Colonic mucosa (tissue), 4 donors: ENCODE measurements at regions not wholly inside any gene's neighbourhood (a gene's known extent, or its start where the extent isn't known, plus 50 kb on each side); places are given as distances from the start of the nearest gene placed in this dataset.

Experiments
- DNase-seq: peaks from one replicate; pipeline ENCODE4 v3.0.0-alpha.2; 2020
- H3K27ac ChIP-seq: fragments of 200-600 bp; one replicate; pipeline ENCODE4 v1.8.0; 2021
- H3K27me3 ChIP-seq: fragments of 200-600 bp; one replicate; pipeline ENCODE4 v1.8.0; 2021
- H3K36me3 ChIP-seq: fragments of 200-600 bp; one replicate; pipeline ENCODE4 v1.8.0; 2021
- H3K4me1 ChIP-seq: fragments of 200-600 bp; one replicate; pipeline ENCODE4 v1.8.0; 2021; ENCODE audit warnings: mild to moderate bottlenecking
- H3K4me3 ChIP-seq: fragments of 200-600 bp; one replicate; pipeline ENCODE4 v1.8.0; 2021
- H3K9ac ChIP-seq, 2 donors: one replicate each; pipeline ENCODE4 v1.7.0; 2013; ENCODE audit warnings: control low read depth in 2 of 2, low read depth in 2 of 2, low read length in 2 of 2
- H3K9me3 ChIP-seq: fragments of 200-600 bp; one replicate; pipeline ENCODE4 v1.8.0; 2021
- intact Hi-C: fragments of 100-400 bp; cut with DNase I; formaldehyde crosslinking; loops from one replicate; pipeline ENCODE4 v1.14.1; 2022
- TF ChIP-seq, protein P1 (sequence below): fragments of 200-600 bp; IDR thresholded peaks from one replicate; pipeline ENCODE4 v1.8.0; 2022; ENCODE audit warnings: antibody characterized with exemption, mild to moderate bottlenecking
- donor health status: healthy.
- donor health status: DM: no; HTN: no; CAD: no.
- donor health status: DM: no; HTN: no; CAD: no.

- intact Hi-C loops, result no loop called here
- TF ChIP-seq, protein P1, sequence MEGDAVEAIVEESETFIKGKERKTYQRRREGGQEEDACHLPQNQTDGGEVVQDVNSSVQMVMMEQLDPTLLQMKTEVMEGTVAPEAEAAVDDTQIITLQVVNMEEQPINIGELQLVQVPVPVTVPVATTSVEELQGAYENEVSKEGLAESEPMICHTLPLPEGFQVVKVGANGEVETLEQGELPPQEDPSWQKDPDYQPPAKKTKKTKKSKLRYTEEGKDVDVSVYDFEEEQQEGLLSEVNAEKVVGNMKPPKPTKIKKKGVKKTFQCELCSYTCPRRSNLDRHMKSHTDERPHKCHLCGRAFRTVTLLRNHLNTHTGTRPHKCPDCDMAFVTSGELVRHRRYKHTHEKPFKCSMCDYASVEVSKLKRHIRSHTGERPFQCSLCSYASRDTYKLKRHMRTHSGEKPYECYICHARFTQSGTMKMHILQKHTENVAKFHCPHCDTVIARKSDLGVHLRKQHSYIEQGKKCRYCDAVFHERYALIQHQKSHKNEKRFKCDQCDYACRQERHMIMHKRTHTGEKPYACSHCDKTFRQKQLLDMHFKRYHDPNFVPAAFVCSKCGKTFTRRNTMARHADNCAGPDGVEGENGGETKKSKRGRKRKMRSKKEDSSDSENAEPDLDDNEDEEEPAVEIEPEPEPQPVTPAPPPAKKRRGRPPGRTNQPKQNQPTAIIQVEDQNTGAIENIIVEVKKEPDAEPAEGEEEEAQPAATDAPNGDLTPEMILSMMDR, result no peak
- Histone ChIP-seq H3K9ac (no peak overlapping the region), H3K4me1 (no peaks in the 10 kb centered on the region), H3K36me3 (no peaks in the 10 kb centered on the region), H3K27ac (no peak overlapping the region), H3K9me3 (no peaks in the 10 kb centered on the region), H3K27me3 (no peaks in the 10 kb centered on the region), H3K4me3 (no peak overlapping the region)
- no peak for DNase-seq
These were observed 115.0 kb upstream of the GALNT2 start for GRCh38 chr1:229951856-229952534.

DNA sequence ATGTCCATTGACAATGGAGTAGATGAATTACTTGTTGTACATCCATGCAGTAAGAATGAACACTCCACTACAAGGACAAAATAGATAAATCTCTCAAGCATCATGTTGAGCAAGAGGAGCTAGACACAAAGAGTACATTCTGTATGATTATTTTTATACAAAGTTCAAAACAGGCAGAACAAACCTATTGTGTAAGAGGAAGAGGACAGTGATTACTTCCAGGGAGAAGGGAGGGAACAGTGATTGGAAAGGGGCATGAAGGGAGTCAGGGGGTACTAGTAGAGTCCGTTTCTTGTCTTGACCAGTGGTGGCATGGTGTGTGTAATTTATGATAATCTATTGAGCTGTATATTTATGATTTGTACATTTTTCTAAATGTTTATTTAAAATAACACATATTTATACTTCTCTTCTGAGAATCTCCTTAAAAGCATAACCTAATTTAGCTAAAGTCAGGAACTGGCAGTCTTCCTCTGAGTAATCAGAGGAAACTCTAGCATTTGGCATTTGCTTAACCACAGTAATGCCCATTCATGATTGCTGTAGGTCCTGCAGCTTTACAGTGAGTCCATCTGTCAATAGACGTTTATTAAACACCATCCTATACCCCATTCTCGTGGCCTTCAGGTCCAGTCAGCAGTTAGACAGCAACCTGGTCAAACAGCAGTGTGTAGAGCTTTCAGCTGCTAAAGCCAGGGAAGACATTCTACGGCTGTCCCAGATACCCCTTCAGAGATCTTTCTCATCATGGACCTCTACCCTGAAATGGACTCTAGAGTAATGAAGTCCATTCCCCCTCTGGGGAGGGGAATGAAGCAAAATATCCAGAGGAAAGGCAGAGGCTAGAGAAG is 114.1 kb upstream of the GALNT2 start:
- intact Hi-C loops, result no loop called here
- H3K27me3 ChIP-seq, result no peaks in the 10 kb centered on the region

GRCh38 chr1:229953736-229954326 is 113.2 kb upstream of the GALNT2 start:
- H3K9me3 ChIP-seq, result no peaks in the 10 kb centered on the region
- H3K4me3 ChIP-seq, result no peak overlapping the region
- H3K4me1 ChIP-seq, result no peaks in the 10 kb centered on the region
- no peaks in the 10 kb centered on the region for H3K27me3 ChIP-seq
- no peak overlapping the region for H3K9ac ChIP-seq
- H3K36me3 ChIP-seq, result no peaks in the 10 kb centered on the region
- no peak for DNase-seq
- H3K27ac ChIP-seq, result no peak overlapping the region
- TF ChIP-seq, protein P1, result no peak
- intact Hi-C loops, result no loop called here

More for the DNA sequence above, 114.1 kb upstream of the GALNT2 start:
- TF ChIP-seq, protein P1, result no peak
- Histone ChIP-seq H3K9me3 (no peaks in the 10 kb centered on the region), H3K9ac (no peak overlapping the region), H3K36me3 (no peaks in the 10 kb centered on the region), H3K27ac (no peak overlapping the region), H3K4me1 (no peaks in the 10 kb centered on the region), H3K4me3 (no peak overlapping the region)
- DNase-seq, result no peak

DNA sequence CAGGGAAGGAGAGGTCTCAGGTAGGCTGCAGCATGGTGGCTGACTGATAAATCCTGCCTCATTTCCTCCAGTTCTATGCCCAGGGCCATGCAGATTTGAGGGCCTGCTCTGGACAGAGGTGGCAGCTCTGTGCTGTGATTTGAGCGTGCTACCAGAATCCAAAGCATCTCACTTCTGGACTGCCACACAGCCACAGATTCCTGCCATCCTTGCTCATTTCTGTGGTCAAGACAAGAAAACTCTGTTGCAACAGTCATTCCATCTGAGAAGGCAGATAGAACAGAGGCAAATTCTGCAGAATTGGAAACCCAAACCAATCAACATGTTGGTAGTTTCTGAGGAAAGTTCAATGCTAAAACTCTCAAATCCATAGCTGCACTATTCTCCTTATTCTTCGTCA is 102.8 kb upstream of the GALNT2 start:
- Histone ChIP-seq H3K4me1 (no peaks in the 10 kb centered on the region), H3K9me3 (no peaks in the 10 kb centered on the region), H3K27me3 (no peaks in the 10 kb centered on the region), H3K36me3 (no peaks in the 10 kb centered on the region), H3K9ac (no peak overlapping the region), H3K4me3 (no peak overlapping the region), H3K27ac (no peak overlapping the region)
- no peak for DNase-seq
- intact Hi-C loops, result no loop called here
- TF ChIP-seq, protein P1, result no peak

GRCh38 chr1:229970714-229971113 is 96.3 kb upstream of the GALNT2 start:
- Histone ChIP-seq H3K27me3 (no peaks in the 10 kb centered on the region), H3K36me3 (no peaks in the 10 kb centered on the region), H3K4me1 (no peaks in the 10 kb centered on the region), H3K4me3 (no peak overlapping the region), H3K27ac (no peak overlapping the region), H3K9me3 (no peaks in the 10 kb centered on the region), H3K9ac (no peak overlapping the region)
- TF ChIP-seq, protein P1, result no peak
- no peak for DNase-seq
- intact Hi-C loops, result no loop called here
